HEK293 (cell line): ENCODE measurements at regions not wholly inside any gene's neighbourhood (a gene's known extent, or its start where the extent isn't known, plus 50 kb on each side); places are given as distances from the start of the nearest gene placed in this dataset.

Experiments
- CTCF ChIA-PET: fragments of 350-600 bp; formaldehyde crosslinking; extraction: SDS; loops from one replicate; lab custom pipeline; 2021; ENCODE audit warnings: antibody characterized with exemption; lab: Yijun Ruan, JAX
- POLR2A ChIA-PET: fragments of 300-600 bp; formaldehyde crosslinking; extraction: SDS; loops from one replicate; lab custom pipeline; 2020; ENCODE audit warnings: antibody characterized with exemption, inconsistent platforms; lab: Yijun Ruan, JAX
- H3K27ac ChIP-seq: fragments of 200-500 bp; sonication (Bioruptor generic); 2 replicates; pipeline ENCODE4 v1.5.1; 2014; ENCODE audit warnings: low read depth, low read length, control low read depth, inconsistent platforms; ENCODE audit errors: extremely low read depth
- H3K36me3 ChIP-seq, 2 experiments: fragments of 200-500 bp in 1 of 2; sonication (Bioruptor generic) in 1 of 2; 1 replicate in 1 of 2; 2 replicates in 1 of 2; pipeline ENCODE4 v1.5.1; 2014 to 2017; ENCODE audit warnings: inconsistent platforms in 2 of 2, low read length in 2 of 2; ENCODE audit not compliant: control insufficient read depth in 2 of 2, insufficient read depth in 1 of 2
- H3K4me1 ChIP-seq: fragments of 200-500 bp; sonication (Bioruptor generic); 2 replicates; pipeline ENCODE4 v1.5.1; 2014; ENCODE audit warnings: mild to moderate bottlenecking, low read length, inconsistent platforms; ENCODE audit not compliant: control insufficient read depth, insufficient read depth
- H3K4me3 ChIP-seq: 2 replicates; pipeline ENCODE4 v1.5.1; 2011; ENCODE audit warnings: low read depth, mild to moderate bottlenecking, control low read depth, low read length, moderate library complexity
- H3K9me3 ChIP-seq: fragments of 200-500 bp; sonication (Bioruptor generic); 2 replicates; pipeline ENCODE4 v1.5.1; 2014; ENCODE audit warnings: low read depth, low read length, inconsistent platforms; ENCODE audit not compliant: control insufficient read depth, insufficient read depth
- OVOL3 ChIP-seq: fragments of 450-650 bp; formaldehyde crosslinking; IDR thresholded peaks from 2 replicates; pipeline ENCODE4 v1.5.1; 2016; ENCODE audit warnings: missing biosample characterization, missing genetic modification characterization
- RBAK ChIP-seq: fragments of 450-650 bp; formaldehyde crosslinking; IDR thresholded peaks from 2 replicates; pipeline ENCODE4 v1.5.1; 2016; ENCODE audit warnings: missing biosample characterization, missing genetic modification characterization
- TRIM28 ChIP-seq: IDR thresholded peaks from 2 replicates; pipeline ENCODE4 v1.6.1; 2011; ENCODE audit warnings: low read length, control low read depth, borderline replicate concordance
- ZBTB48 ChIP-seq: fragments of 450-650 bp; formaldehyde crosslinking; IDR thresholded peaks from 2 replicates; pipeline ENCODE4 v1.5.1; 2016; ENCODE audit warnings: missing biosample characterization, missing genetic modification characterization
- ZBTB8A ChIP-seq: fragments of 450-650 bp; formaldehyde crosslinking; IDR thresholded peaks from 2 replicates; pipeline ENCODE4 v1.5.1; 2016; ENCODE audit warnings: missing biosample characterization, missing genetic modification characterization
- ZIC2 ChIP-seq: fragments of 450-650 bp; formaldehyde crosslinking; IDR thresholded peaks from 2 replicates; pipeline ENCODE4 v1.5.1; 2016; ENCODE audit warnings: missing biosample characterization, missing genetic modification characterization
- ZNF114 ChIP-seq: fragments of 450-650 bp; formaldehyde crosslinking; IDR thresholded peaks from 2 replicates; pipeline ENCODE4 v1.5.0; 2017; ENCODE audit warnings: missing biosample characterization, missing genetic modification characterization
- ZNF221 ChIP-seq: fragments of 450-650 bp; formaldehyde crosslinking; IDR thresholded peaks from 2 replicates; pipeline ENCODE4 v1.5.1; 2017; ENCODE audit warnings: missing biosample characterization, missing genetic modification characterization, borderline replicate concordance
- ZNF335 ChIP-seq: fragments of 450-650 bp; formaldehyde crosslinking; conservative IDR thresholded peaks from 2 replicates; pipeline ENCODE4 v1.5.1; 2016; ENCODE audit warnings: missing biosample characterization, missing genetic modification characterization
- ZNF341 ChIP-seq: fragments of 450-650 bp; formaldehyde crosslinking; IDR thresholded peaks from 2 replicates; pipeline ENCODE4; 2016; ENCODE audit warnings: low read depth, missing biosample characterization, missing genetic modification characterization
- ZNF426 ChIP-seq: fragments of 450-650 bp; formaldehyde crosslinking; IDR thresholded peaks from 2 replicates; pipeline ENCODE4 v1.5.1; 2017; ENCODE audit warnings: missing biosample characterization, missing genetic modification characterization, mild to moderate bottlenecking, inconsistent platforms, moderate library complexity
- ZNF433 ChIP-seq: fragments of 450-650 bp; formaldehyde crosslinking; IDR thresholded peaks from 2 replicates; pipeline ENCODE4 v1.5.1; 2016; ENCODE audit warnings: missing biosample characterization, missing genetic modification characterization, low read depth
- ZNF48 ChIP-seq: fragments of 450-650 bp; formaldehyde crosslinking; IDR thresholded peaks from 2 replicates; pipeline ENCODE4 v1.5.1; 2016; ENCODE audit warnings: missing biosample characterization, missing genetic modification characterization
- ZNF488 ChIP-seq: fragments of 450-650 bp; formaldehyde crosslinking; IDR thresholded peaks from 2 replicates; pipeline ENCODE4 v1.5.1; 2016; ENCODE audit warnings: missing biosample characterization, missing genetic modification characterization
- ZNF514 ChIP-seq: fragments of 450-650 bp; formaldehyde crosslinking; IDR thresholded peaks from 2 replicates; pipeline ENCODE4 v1.5.1; 2016; ENCODE audit warnings: missing biosample characterization, missing genetic modification characterization
- ZNF560 ChIP-seq: fragments of 450-650 bp; formaldehyde crosslinking; IDR thresholded peaks from 2 replicates; pipeline ENCODE4 v1.5.1; 2017; ENCODE audit warnings: missing biosample characterization, missing genetic modification characterization, borderline replicate concordance
- ZNF561 ChIP-seq: fragments of 450-650 bp; IDR thresholded peaks from 2 replicates; pipeline ENCODE4 v1.5.1; 2018; ENCODE audit warnings: missing biosample characterization, missing genetic modification characterization, borderline replicate concordance
- ZNF580 ChIP-seq: fragments of 450-650 bp; formaldehyde crosslinking; IDR thresholded peaks from 2 replicates; pipeline ENCODE4 v1.5.1; 2016; ENCODE audit warnings: missing biosample characterization, missing genetic modification characterization
- ZNF660 ChIP-seq: fragments of 450-650 bp; IDR thresholded peaks from 2 replicates; pipeline ENCODE4 v1.5.1; 2018; ENCODE audit warnings: missing biosample characterization, mild to moderate bottlenecking, missing genetic modification characterization
- ZNF664 ChIP-seq: fragments of 450-650 bp; formaldehyde crosslinking; IDR thresholded peaks from 2 replicates; pipeline ENCODE4 v1.5.1; 2016; ENCODE audit warnings: missing biosample characterization, missing genetic modification characterization
- ZNF704 ChIP-seq: fragments of 450-650 bp; formaldehyde crosslinking; IDR thresholded peaks from 2 replicates; pipeline ENCODE4 v1.5.1; 2016; ENCODE audit warnings: missing biosample characterization, missing genetic modification characterization
- ZNF76 ChIP-seq: fragments of 450-650 bp; formaldehyde crosslinking; IDR thresholded peaks from 2 replicates; pipeline ENCODE4; 2016; ENCODE audit warnings: low read depth, missing biosample characterization, missing genetic modification characterization, borderline replicate concordance
- ZSCAN30 ChIP-seq: fragments of 450-650 bp; IDR thresholded peaks from 2 replicates; pipeline ENCODE4 v1.5.1; 2018; ENCODE audit warnings: missing biosample characterization, mild to moderate bottlenecking, missing genetic modification characterization, moderate library complexity
- TF ChIP-seq, protein P1 (sequence below): fragments of 450-650 bp; formaldehyde crosslinking; optimal IDR thresholded peaks from 2 replicates; pipeline ENCODE3; 2016; ENCODE audit warnings: missing biosample characterization, mild to moderate bottlenecking, missing genetic modification characterization
- TF ChIP-seq, protein P2 (sequence below): fragments of 450-650 bp; formaldehyde crosslinking; IDR thresholded peaks from 2 replicates; pipeline ENCODE4 v1.5.1; 2016; ENCODE audit warnings: missing biosample characterization, missing genetic modification characterization
- TF ChIP-seq, protein P3 (sequence below): fragments of 450-650 bp; formaldehyde crosslinking; IDR thresholded peaks from 2 replicates; pipeline ENCODE4 v1.5.1; 2016; ENCODE audit warnings: missing biosample characterization, missing genetic modification characterization

GRCh38 chr2:58339548-58340243 is 98.6 kb upstream of the FANCL start:
- no peak for TF ChIP-seq TRIM28
- TF ChIP-seq ZNF221 (tag by site-specific recombination), result no peak
- no peak for TF ChIP-seq ZNF514 (tag by site-specific recombination)
- TF ChIP-seq, protein P1, sequence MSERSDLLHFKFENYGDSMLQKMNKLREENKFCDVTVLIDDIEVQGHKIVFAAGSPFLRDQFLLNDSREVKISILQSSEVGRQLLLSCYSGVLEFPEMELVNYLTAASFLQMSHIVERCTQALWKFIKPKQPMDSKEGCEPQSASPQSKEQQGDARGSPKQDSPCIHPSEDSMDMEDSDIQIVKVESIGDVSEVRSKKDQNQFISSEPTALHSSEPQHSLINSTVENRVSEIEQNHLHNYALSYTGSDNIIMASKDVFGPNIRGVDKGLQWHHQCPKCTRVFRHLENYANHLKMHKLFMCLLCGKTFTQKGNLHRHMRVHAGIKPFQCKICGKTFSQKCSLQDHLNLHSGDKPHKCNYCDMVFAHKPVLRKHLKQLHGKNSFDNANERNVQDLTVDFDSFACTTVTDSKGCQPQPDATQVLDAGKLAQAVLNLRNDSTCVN (tag by site-specific recombination), result no peak
- TF ChIP-seq ZNF76 (tag by site-specific recombination), result no peak
- TF ChIP-seq RBAK (tag by site-specific recombination), result no peak
- TF ChIP-seq ZNF561, result no peak
- TF ChIP-seq ZNF48 (tag by site-specific recombination), result no peak
- no peak for TF ChIP-seq ZBTB48 (tag by site-specific recombination)
- no peak for TF ChIP-seq ZNF426 (tag by site-specific recombination)
- no peak for TF ChIP-seq ZNF580 (tag by site-specific recombination)
- TF ChIP-seq ZSCAN30 (tag by site-specific recombination), result no peak
- TF ChIP-seq ZNF114 (tag by site-specific recombination), result no peak
- no peaks in the 10 kb centered on the region for H3K36me3 ChIP-seq
- H3K4me1 ChIP-seq, result peaks cover 2% of the 10 kb centered on the region; the same call in 1 of the 2 replicates
- H3K9me3 ChIP-seq, result no peaks in the 10 kb centered on the region
- CTCF ChIA-PET, result no interaction called here
- no peak overlapping the region for H3K27ac ChIP-seq
- H3K4me3 ChIP-seq, result no peak overlapping the region
- POLR2A ChIA-PET, result no interaction called here

DNA sequence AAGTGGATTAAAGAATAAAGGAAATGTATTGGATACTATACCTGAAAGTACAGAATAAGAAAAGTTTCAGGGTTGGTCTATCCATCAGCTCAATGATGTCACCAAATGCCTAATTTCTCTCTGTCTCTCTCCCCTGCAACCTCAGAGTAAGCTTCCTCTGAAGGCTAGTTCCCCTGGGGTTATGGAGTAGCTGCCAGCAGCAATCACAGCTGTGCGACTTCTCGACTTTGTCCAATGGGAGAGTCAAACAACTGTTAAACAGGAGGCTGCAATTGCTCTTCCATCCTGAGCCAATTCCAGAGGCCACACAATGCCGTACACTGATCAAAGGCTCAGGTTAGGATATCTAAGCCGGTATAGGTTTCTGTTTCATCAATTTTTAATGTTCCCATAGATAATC is 95.3 kb upstream of the FANCL start:
- H3K27ac ChIP-seq, result no peak overlapping the region
- H3K4me3 ChIP-seq, result no peak overlapping the region
- no peaks in the 10 kb centered on the region for H3K9me3 ChIP-seq
- peaks cover 2% of the 10 kb centered on the region; the same call in 1 of the 2 replicates for H3K4me1 ChIP-seq
- H3K36me3 ChIP-seq, result no peaks in the 10 kb centered on the region
- ChIA-PET POLR2A (interaction anchor here (0.5 kb wide), 1 partner anchor 136 kb away, joined by 3 read pairs; no protein-coding TSS in a partner anchor), CTCF (interaction anchor here (0.6 kb wide), 1 partner anchor 112 kb away, joined by 3 read pairs; no protein-coding TSS in a partner anchor)
- TF ChIP-seq, protein P2, sequence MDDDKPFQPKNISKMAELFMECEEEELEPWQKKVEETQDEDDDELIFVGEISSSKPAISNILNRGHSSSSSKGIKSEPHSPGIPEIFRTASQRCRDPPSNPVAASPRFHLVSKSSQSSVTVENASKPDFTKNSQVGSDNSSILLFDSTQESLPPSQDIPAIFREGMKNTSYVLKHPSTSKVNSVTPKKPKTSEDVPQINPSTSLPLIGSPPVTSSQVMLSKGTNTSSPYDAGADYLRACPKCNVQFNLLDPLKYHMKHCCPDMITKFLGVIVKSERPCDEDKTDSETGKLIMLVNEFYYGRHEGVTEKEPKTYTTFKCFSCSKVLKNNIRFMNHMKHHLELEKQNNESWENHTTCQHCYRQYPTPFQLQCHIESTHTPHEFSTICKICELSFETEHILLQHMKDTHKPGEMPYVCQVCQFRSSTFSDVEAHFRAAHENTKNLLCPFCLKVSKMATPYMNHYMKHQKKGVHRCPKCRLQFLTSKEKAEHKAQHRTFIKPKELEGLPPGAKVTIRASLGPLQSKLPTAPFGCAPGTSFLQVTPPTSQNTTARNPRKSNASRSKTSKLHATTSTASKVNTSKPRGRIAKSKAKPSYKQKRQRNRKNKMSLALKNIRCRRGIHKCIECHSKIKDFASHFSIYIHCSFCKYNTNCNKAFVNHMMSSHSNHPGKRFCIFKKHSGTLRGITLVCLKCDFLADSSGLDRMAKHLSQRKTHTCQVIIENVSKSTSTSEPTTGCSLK (tag by site-specific recombination), result no peak
- TF ChIP-seq ZNF704 (tag by site-specific recombination) (no peak), ZNF335 (no peak), ZNF660 (tag by site-specific recombination) (no peak), ZBTB8A (tag by site-specific recombination) (no peak), ZNF433 (tag by site-specific recombination) (no peak), ZNF114 (tag by site-specific recombination) (no peak), OVOL3 (tag by site-specific recombination) (no peak), ZNF664 (tag by site-specific recombination) (no peak), ZNF560 (tag by site-specific recombination) (no peak), ZIC2 (tag by site-specific recombination) (no peak), ZNF341 (tag by site-specific recombination) (no peak), ZNF488 (no peak)
- TF ChIP-seq, protein P3, sequence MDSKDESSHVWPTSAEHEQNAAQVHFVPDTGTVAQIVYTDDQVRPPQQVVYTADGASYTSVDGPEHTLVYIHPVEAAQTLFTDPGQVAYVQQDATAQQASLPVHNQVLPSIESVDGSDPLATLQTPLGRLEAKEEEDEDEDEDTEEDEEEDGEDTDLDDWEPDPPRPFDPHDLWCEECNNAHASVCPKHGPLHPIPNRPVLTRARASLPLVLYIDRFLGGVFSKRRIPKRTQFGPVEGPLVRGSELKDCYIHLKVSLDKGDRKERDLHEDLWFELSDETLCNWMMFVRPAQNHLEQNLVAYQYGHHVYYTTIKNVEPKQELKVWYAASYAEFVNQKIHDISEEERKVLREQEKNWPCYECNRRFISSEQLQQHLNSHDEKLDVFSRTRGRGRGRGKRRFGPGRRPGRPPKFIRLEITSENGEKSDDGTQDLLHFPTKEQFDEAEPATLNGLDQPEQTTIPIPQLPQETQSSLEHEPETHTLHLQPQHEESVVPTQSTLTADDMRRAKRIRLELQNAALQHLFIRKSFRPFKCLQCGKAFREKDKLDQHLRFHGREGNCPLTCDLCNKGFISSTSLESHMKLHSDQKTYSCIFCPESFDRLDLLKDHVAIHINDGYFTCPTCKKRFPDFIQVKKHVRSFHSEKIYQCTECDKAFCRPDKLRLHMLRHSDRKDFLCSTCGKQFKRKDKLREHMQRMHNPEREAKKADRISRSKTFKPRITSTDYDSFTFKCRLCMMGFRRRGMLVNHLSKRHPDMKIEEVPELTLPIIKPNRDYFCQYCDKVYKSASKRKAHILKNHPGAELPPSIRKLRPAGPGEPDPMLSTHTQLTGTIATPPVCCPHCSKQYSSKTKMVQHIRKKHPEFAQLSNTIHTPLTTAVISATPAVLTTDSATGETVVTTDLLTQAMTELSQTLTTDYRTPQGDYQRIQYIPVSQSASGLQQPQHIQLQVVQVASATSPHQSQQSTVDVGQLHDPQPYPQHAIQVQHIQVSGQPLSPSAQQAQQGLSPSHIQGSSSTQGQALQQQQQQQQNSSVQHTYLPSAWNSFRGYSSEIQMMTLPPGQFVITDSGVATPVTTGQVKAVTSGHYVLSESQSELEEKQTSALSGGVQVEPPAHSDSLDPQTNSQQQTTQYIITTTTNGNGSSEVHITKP (tag by site-specific recombination), result no peak
